ENCODE measurements at regions not wholly inside any gene's neighbourhood (a gene's known extent, or its start where the extent isn't known, plus 50 kb on each side); places are given as distances from the start of the nearest gene placed in this dataset.
"Not testable (repeated sequence)": the region's sequence is repeated elsewhere in the genome, so short reads cannot be mapped to it uniquely, and the experiment has no call there.

DNA sequence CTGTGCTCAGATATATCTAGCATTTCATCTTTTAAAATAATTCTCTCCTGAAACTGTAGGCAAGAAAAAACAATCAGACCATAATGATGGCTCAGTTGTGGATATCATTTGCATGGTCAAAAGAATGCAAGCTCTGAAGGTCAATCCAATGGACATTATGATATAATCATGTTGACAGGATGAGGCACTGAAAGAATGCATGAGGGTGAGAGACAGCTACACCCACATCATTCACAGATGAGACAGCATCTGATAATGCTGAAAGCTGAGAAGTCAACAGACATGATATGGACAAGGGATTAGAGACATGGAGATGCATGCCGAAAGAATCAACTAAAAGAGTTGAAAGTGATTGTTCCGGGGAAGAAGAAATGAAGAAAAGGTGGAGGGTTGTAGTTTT lies 346.4 kb upstream of the CDH5 start:
- DNase-seq: no peak
- in situ Hi-C loops (cut with MboI; ENCODE audit: low pct_unique_long_range_greater_than_20kb, low sequenced_read_pairs): no loop called here

DNA sequence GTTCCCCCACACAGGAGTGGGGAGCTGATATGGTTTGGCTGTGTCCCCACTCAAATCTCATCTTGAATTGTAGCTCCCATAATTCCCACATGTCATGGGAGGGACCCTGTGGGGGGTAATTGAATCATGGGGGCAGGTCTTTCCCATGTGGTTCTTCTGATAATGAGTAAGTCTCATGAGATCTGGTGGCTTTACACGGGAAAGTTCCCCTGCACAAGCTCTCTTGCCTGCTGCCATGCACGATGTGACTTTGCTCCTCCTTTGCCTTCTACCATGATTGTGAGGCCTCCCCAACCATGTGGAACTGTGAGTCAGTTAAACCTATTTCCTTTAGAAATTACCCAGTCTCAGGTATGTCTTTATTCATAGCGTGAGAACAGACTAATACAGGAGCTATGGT lies 347.0 kb upstream of the CDH5 start:
- in situ Hi-C loops (cut with MboI; ENCODE audit: low pct_unique_long_range_greater_than_20kb, low sequenced_read_pairs); DNase-seq: not testable (repeated sequence)

DNA sequence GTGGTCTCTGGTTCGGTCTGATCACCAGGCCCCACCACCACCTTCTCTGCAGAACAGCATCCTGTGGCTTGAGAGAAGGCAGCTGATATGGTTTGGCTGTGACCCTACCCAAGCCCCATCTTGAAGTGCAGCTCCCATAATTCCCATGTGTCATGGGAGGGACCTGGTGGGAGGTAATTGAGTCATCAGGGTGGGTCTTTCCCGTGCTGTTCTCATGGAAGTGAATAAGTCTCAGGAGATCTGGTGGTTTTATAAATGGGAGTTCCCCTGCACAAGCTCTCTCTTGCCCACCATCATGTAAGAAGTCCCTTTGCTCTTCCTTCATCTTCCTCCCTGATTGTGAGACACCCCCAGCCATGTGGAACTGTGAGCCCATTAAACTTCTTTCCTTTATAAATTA lies 352.3 kb upstream of the CDH5 start:
- no peak for DNase-seq
- in situ Hi-C loops (cut with MboI; ENCODE audit: low pct_unique_long_range_greater_than_20kb, low sequenced_read_pairs): no loop called here

DNA sequence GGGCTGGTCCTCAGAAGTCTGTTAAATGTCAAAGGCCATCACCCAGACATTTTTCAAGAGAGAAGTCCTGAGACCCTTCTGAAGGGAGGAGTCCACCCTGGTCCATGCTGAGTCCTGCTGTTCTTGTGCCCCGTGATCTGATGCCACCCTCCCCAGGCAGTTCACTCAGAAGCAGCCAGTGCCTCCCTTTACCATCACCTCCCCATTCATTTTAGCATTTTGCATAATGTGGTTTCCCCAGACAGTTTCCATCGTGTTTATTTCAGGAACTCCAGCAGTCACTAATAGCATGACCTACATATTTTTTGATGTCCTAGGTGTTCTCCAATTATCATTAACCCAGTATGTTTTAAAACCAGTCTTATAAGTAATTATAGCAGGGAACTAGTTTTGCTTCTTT lies 353.0 kb upstream of the CDH5 start:
- no peak for DNase-seq
- in situ Hi-C loops (cut with MboI; ENCODE audit: low pct_unique_long_range_greater_than_20kb, low sequenced_read_pairs): no loop called here

- no peak for DNase-seq
- in situ Hi-C loops (cut with MboI; ENCODE audit: low pct_unique_long_range_greater_than_20kb, low sequenced_read_pairs): no loop called here
These were observed 358.4 kb upstream of the CDH5 start for GRCh38 chr16:66008136-66008535.

DNA sequence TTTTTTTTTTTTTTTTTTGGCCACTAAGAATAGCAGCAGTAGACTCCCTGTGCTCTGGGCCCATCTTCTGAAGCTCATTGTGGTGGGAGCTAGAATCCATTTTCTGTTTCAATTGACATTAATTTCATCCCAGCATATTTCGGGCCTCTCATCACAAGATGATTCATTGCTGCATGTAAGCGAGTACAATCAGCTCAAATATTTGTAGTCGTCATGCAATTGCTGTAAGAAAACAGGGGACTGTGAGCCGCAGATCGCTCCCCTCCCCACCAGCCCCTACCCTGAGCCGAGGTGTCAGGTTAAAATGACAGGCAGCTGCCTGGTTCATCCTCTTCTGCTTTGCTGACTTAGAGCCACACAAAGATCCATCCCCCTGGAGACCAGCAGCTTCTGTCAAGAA lies 358.8 kb upstream of the CDH5 start:
- in situ Hi-C loops (cut with MboI; ENCODE audit: low pct_unique_long_range_greater_than_20kb, low sequenced_read_pairs): no loop called here
- DNase-seq: no peak

GRCh38 chr16:66006485-66006884 lies 360.0 kb upstream of the CDH5 start:
- no peak for DNase-seq
- in situ Hi-C loops (cut with MboI; ENCODE audit: low pct_unique_long_range_greater_than_20kb, low sequenced_read_pairs): no loop called here

DNA sequence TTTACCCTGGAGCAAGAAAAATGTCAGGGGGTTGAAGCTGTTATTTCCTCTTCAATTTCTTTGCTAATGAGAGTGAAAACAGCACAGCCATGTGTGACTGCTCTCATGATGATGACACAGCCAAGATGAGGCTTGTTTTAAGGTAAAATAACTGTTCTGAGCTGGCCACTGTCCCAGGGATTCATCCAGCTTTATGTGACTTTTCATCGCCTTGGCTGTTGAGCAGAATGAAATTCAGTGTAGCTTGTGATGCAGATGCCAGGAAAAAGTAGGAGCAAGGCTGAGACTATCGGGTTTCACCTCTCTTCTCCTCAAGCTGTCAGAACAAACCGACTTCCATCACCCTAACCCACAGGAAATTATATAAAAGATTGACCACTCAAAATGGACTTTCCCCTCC lies 361.8 kb upstream of the CDH5 start:
- DNase-seq: no peak
- in situ Hi-C loops (cut with MboI; ENCODE audit: low pct_unique_long_range_greater_than_20kb, low sequenced_read_pairs): no loop called here

DNA sequence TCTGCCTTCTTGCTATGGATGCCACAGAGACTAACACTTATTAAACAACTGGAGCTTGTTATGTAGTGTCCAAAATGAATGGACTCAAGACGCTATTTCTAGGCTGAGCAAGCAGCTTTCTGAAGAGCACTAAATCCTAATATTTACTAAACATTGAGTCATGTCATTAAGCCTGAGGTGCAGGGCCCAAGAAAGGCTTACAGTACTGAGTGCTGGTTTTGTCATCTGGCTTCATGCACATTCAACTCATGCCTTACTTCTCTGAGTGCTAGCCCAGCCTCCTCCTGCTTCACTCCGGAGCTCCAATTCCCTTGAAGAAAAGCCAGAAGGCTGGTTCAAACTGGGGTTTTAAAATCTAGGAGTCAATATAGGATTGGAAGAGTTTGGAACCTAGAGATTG lies 363.3 kb upstream of the CDH5 start:
- in situ Hi-C loops (cut with MboI; ENCODE audit: low pct_unique_long_range_greater_than_20kb, low sequenced_read_pairs): no loop called here
- DNase-seq: no peak

GRCh38 chr16:66002601-66003000 lies 363.9 kb upstream of the CDH5 start:
- in situ Hi-C loops (cut with MboI; ENCODE audit: low pct_unique_long_range_greater_than_20kb, low sequenced_read_pairs): no loop called here
- DNase-seq: no peak

GRCh38 chr16:66001432-66001831 lies 365.1 kb upstream of the CDH5 start:
- DNase-seq: no peak
- in situ Hi-C loops (cut with MboI; ENCODE audit: low pct_unique_long_range_greater_than_20kb, low sequenced_read_pairs): no loop called here

- in situ Hi-C loops (cut with MboI; ENCODE audit: low pct_unique_long_range_greater_than_20kb, low sequenced_read_pairs): no loop called here
- no peak for DNase-seq
These were observed 368.0 kb upstream of the CDH5 start for GRCh38 chr16:65998443-65998842.

DNA sequence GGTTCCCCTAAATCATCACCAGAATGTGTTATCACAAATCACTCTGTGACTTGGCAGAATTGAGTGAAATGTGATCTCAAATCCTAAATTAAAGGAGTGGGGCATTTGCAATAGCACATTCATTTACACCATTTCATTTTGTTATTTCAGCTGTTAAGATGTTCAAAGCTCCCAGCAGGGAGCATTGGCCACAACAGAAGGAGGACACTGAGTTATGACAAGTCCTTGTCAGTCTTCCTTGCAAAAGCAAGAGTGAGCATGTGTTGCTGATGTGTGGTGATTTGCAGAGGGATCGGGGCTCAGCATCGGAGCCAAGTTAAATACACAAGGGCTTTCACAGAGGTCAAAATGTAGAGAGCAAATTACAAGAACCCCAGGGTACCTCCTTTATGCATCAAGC lies 372.2 kb upstream of the CDH5 start:
- in situ Hi-C loops (cut with MboI; ENCODE audit: low pct_unique_long_range_greater_than_20kb, low sequenced_read_pairs): no loop called here
- DNase-seq: no peak

DNA sequence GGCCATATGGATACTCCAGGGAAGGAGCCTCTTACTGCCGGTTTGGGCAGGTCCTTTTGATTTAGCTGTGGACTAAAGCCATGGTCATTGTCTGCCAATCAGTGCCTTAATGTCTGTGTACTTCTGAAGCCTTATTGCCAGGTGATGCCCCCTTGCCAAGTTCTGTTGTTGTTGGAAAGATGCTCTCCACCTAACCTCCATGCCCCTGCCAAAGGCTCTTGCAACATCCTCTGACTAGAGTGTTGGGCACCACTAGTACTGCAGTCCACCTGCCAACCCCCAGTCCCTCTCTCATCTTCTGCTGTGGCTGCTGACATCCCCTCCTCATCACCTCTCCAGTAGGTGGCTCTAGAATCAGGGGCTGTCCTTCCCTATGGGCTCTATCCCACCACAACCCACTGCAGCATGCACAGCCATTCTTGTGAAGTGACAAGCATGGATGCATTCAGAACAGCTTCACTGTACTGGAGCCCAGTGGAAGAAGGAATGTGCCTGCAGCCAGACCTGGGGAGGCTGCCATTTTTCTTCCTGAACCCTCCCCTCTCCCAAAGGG lies 375.3 kb upstream of the CDH5 start:
- DNase-seq: no peak

DNA sequence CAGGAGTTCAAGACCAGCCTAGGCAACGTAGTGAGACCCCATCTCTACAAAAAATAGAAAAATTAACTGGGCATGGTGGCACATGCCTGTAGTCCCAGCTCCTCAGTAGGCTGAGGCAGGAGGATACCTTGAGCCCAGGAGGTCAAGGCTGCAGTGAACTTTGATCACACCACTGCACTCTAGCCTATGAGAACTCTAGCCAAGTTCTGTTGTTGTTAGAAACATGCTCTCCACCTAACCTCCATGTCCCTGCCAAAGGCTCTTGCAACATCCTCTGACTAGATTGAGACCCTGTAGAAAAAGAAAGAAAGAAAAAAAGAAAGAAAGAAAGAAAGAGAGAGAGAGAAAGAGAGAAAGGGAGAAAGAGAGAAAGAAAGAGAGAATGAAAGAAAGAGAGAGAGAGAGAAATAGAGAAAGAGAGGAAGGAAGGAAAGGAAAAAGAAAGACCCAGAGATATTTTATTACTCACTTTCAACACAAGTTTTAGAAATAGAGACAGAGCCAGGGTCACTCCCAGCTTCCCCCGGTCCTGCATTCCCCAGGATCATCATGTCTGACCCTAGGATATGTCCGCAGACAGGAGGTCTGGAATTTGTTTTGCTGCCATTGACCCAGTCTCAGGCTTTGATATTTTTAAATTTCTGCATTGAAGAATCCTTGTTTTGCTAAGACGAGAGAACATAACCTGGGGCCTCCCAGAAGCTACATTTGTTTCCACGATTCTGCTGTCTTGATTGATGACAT lies 376.5 kb upstream of the CDH5 start:
- in situ Hi-C loops (cut with MboI; ENCODE audit: low pct_unique_long_range_greater_than_20kb, low sequenced_read_pairs): no loop called here

More for the DNA sequence above, 375.3 kb upstream of the CDH5 start:
- in situ Hi-C loops (cut with MboI; ENCODE audit: low pct_unique_long_range_greater_than_20kb, low sequenced_read_pairs): no loop called here

GRCh38 chr16:65988024-65988595 lies 378.4 kb upstream of the CDH5 start:
- DNase-seq: no peak
- in situ Hi-C loops (cut with MboI; ENCODE audit: low pct_unique_long_range_greater_than_20kb, low sequenced_read_pairs): no loop called here

More for the DNA sequence above, 376.5 kb upstream of the CDH5 start:
- no peak for DNase-seq

DNA sequence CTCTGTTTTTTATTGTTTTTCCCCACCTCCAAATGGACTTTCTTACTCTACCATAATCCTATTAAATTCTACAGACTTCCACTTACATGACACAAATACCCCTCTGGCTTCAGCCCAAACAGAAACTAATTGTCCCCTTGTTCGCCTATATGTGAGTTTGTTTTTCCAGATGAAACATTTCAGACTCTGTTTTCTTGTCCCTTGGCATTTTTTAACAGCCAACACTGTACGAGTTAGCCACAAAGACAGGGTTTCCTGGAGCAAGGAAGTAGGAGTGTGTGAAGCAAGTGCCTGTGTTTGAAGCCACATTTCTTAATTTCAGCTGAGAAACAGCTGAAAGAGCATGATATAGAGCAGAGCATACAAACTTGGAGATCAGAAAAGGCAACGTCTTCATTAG lies 382.2 kb upstream of the CDH5 start:
- no peak for DNase-seq
- in situ Hi-C loops (cut with MboI; ENCODE audit: low pct_unique_long_range_greater_than_20kb, low sequenced_read_pairs): no loop called here

DNA sequence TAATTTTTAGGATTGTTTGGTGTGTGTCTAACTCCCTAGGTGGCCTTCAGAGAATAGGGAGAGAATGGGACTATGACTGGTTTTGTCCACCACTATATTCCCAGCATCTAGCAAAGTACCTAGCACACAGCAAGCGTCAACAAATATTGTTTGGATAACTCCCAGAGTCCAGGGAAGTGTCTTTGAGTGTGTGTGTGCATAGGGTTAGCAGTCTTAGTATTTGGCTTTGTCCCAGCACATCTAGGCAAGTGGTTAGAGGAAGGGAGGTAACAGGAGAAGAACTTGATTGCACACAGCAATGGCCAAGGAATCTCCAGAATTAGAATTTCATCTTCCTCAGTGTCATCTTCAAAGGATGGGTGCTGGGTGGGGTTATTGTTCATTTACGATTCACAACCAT lies 385.4 kb upstream of the CDH5 start:
- in situ Hi-C loops (cut with MboI; ENCODE audit: low pct_unique_long_range_greater_than_20kb, low sequenced_read_pairs): no loop called here
- no peak for DNase-seq

- peak; percentile 32 for DNase-seq
- in situ Hi-C loops (cut with MboI; ENCODE audit: low pct_unique_long_range_greater_than_20kb, low sequenced_read_pairs): no loop called here
These were observed 391.3 kb upstream of the CDH5 start for GRCh38 chr16:65975049-65975708.

GRCh38 chr16:65967376-65967775 lies 399.1 kb upstream of the CDH5 start:
- in situ Hi-C loops (cut with MboI; ENCODE audit: low pct_unique_long_range_greater_than_20kb, low sequenced_read_pairs): no loop called here
- DNase-seq: no peak
